CD14-positive monocyte (primary cell): ENCODE measurements at regions not wholly inside any gene's neighbourhood (a gene's known extent, or its start where the extent isn't known, plus 50 kb on each side); places are given as distances from the start of the nearest gene placed in this dataset.

Experiments
- DNase-seq, 3 donors: peaks; one replicate each; pipeline ENCODE4 v3.0.0-alpha.2; 2011 to 2022
- H2AFZ ChIP-seq: 2 replicates; pipeline ENCODE4 v1.6.0; 2012; ENCODE audit warnings: mild to moderate bottlenecking, low read depth, low read length, inconsistent platforms; ENCODE audit not compliant: insufficient read depth, poor library complexity, severe bottlenecking
- H3K27ac ChIP-seq, 2 donors: 1 replicate in 1 of 2; 2 replicates in 1 of 2; pipeline ENCODE4 v1.5.1; 2012 to 2013; ENCODE audit warnings: low read length in 2 of 2, control low read depth in 1 of 2, inconsistent platforms in 1 of 2, low read depth in 1 of 2, mild to moderate bottlenecking in 1 of 2
- H3K27me3 ChIP-seq, 2 donors: one replicate each; pipeline versions ENCODE4 v1.6.0 to v1.6.1; 2011 to 2013; ENCODE audit warnings: low read length in 2 of 2; ENCODE audit not compliant: control insufficient read depth in 2 of 2, insufficient read depth in 2 of 2
- H3K36me3 ChIP-seq, 2 donors: replicated peaks in 1 of 2; 1 replicate in 1 of 2; 2 replicates in 1 of 2; pipeline versions ENCODE4 v1.5.1 to v1.6.1; 2012 to 2013; ENCODE audit warnings: low read length in 2 of 2, control low read depth in 1 of 2, inconsistent platforms in 1 of 2, mild to moderate bottlenecking in 1 of 2; ENCODE audit not compliant: insufficient read depth in 2 of 2, control insufficient read depth in 1 of 2
- H3K4me1 ChIP-seq, 2 donors: 1 replicate in 1 of 2; 2 replicates in 1 of 2; pipeline versions ENCODE4 v1.5.1 to v1.6.1; 2012 to 2013; ENCODE audit warnings: low read length in 2 of 2, control low read depth in 1 of 2, inconsistent platforms in 1 of 2, mild to moderate bottlenecking in 1 of 2, moderate library complexity in 1 of 2; ENCODE audit not compliant: insufficient read depth in 2 of 2, control insufficient read depth in 1 of 2
- H3K4me2 ChIP-seq: replicated peaks from 2 replicates; pipeline ENCODE3; 2012; ENCODE audit warnings: low read length, moderate library complexity, mild to moderate bottlenecking; ENCODE audit not compliant: poor library complexity, severe bottlenecking; ENCODE audit errors: extremely low read depth
- H3K4me3 ChIP-seq, 3 experiments: fragments of 200-600 bp in 1 of 3; sonication (generic) in 1 of 3; replicated peaks in 1 of 3; 1 replicate in 2 of 3; 2 replicates in 1 of 3; pipeline ENCODE4 v1.5.1; 2011 to 2013; ENCODE audit warnings: low read length in 3 of 3, mild to moderate bottlenecking in 3 of 3, control low read depth in 2 of 3, low read depth in 2 of 3, inconsistent platforms in 1 of 3, moderate library complexity in 1 of 3
- H3K79me2 ChIP-seq: 2 replicates; pipeline ENCODE4 v1.6.0; 2012; ENCODE audit warnings: mild to moderate bottlenecking, control low read depth, inconsistent platforms, low read length, moderate library complexity; ENCODE audit not compliant: insufficient read depth
- H3K9ac ChIP-seq: 2 replicates; pipeline ENCODE4 v1.6.0; 2017; ENCODE audit warnings: low read length, mild to moderate bottlenecking; ENCODE audit not compliant: insufficient read depth, poor library complexity, severe bottlenecking
- H3K9me3 ChIP-seq, 2 donors: replicated peaks in 1 of 2; 1 replicate in 1 of 2; 2 replicates in 1 of 2; pipeline versions ENCODE4 v1.5.1 to v1.6.1; 2012 to 2013; ENCODE audit warnings: low read length in 2 of 2, control low read depth in 1 of 2; ENCODE audit not compliant: control insufficient read depth in 1 of 2, insufficient read depth in 1 of 2
- H4K20me1 ChIP-seq: 2 replicates; pipeline ENCODE4 v1.6.0; 2012; ENCODE audit warnings: mild to moderate bottlenecking, low read length, control low read depth, moderate library complexity; ENCODE audit not compliant: insufficient read depth
- H3K27ac Mint-ChIP-seq, 7 donors: one replicate each; pipeline ENCODE4 v1.8.0; 2020; ENCODE audit warnings: mild to moderate bottlenecking in 7 of 7, mixed read lengths in 7 of 7, moderate library complexity in 6 of 7, inconsistent platforms in 2 of 7
- H3K27me3 Mint-ChIP-seq, 3 donors: one replicate each; pipeline ENCODE4 v1.8.0; 2021 to 2022; ENCODE audit warnings: low read depth in 3 of 3, mild to moderate bottlenecking in 3 of 3, mixed read lengths in 3 of 3, moderate library complexity in 3 of 3, inconsistent platforms in 1 of 3
- H3K36me3 Mint-ChIP-seq, 2 donors: one replicate each; pipeline ENCODE4 v1.8.0; 2020; ENCODE audit warnings: mixed read lengths in 2 of 2, inconsistent platforms in 1 of 2, mild to moderate bottlenecking in 1 of 2
- H3K4me1 Mint-ChIP-seq: one replicate; pipeline ENCODE4 v1.8.0; 2020; ENCODE audit warnings: mild to moderate bottlenecking, mixed read lengths
- H3K4me3 Mint-ChIP-seq, 2 donors: one replicate each; pipeline ENCODE4 v1.8.0; 2020; ENCODE audit warnings: mild to moderate bottlenecking in 2 of 2, mixed read lengths in 2 of 2, moderate library complexity in 1 of 2
- H3K9me3 Mint-ChIP-seq, 7 donors: one replicate each; pipeline ENCODE4 v1.8.0; 2020 to 2022; ENCODE audit warnings: mixed read lengths in 7 of 7, mild to moderate bottlenecking in 6 of 7, moderate library complexity in 6 of 7, inconsistent platforms in 2 of 7
- CTCF ChIP-seq: fragments of 200-600 bp; IDR thresholded peaks from one replicate; pipeline ENCODE4 v1.8.0; 2022; ENCODE audit warnings: antibody characterized with exemption, mild to moderate bottlenecking
- WGBS: methylation state at CpG from one replicate; pipeline ENCODE4 v1.1.5; 2013; ENCODE audit warnings: missing lambda C conversion rate; ENCODE audit not compliant: insufficient coverage; 5-methylcytosine and 5-hydroxymethylcytosine counted together
- intact Hi-C, 2 donors: fragments of 100-400 bp; cut with micrococcal nuclease; formaldehyde crosslinking; loops; one replicate each; pipeline versions ENCODE4 v1.15.0 to v1.15.1; 2023

GRCh38 chr11:11757909-11758308 lies 83.9 kb upstream of the USP47 start:
- no peaks in the 10 kb centered on the region for H3K4me1 ChIP-seq
- intact Hi-C loops, result no loop called here
- no peak overlapping the region for H3K4me2 ChIP-seq
- TF ChIP-seq CTCF, result no peak
- H3K27me3 ChIP-seq, result no peaks in the 10 kb centered on the region
- WGBS, result 90% methylated on average over 3 of the region's 3 CpGs
- H3K79me2 ChIP-seq, result no peaks in the 10 kb centered on the region
- Mint-ChIP-seq H3K27me3 (peaks cover 5 to 7% (median 6%) of the 10 kb centered on the region in 3 donors), H3K4me1 (no peaks in the 10 kb centered on the region), H3K36me3 (no peaks in the 10 kb centered on the region), H3K27ac (no peak overlapping the region), H3K4me3 (no peak overlapping the region), H3K9me3 (peaks cover 0 to 2% (median 0%) of the 10 kb centered on the region in 7 donors)
- no peak overlapping the region for H3K4me3 ChIP-seq
- DNase-seq, result no peak
- no peak overlapping the region for H3K9ac ChIP-seq
- no peaks in the 10 kb centered on the region for H3K36me3 ChIP-seq
- no peaks in the 10 kb centered on the region for H3K9me3 ChIP-seq
- H2AFZ ChIP-seq, result no peak overlapping the region
- no peaks in the 10 kb centered on the region for H4K20me1 ChIP-seq
- H3K27ac ChIP-seq, result no peak overlapping the region

GRCh38 chr11:11756718-11757117 lies 85.1 kb upstream of the USP47 start:
- Mint-ChIP-seq H3K27ac (no peak overlapping the region), H3K27me3 (peaks cover 4 to 6% (median 5%) of the 10 kb centered on the region in 3 donors), H3K9me3 (peaks cover 0 to 2% (median 0%) of the 10 kb centered on the region in 7 donors), H3K36me3 (no peaks in the 10 kb centered on the region), H3K4me1 (no peaks in the 10 kb centered on the region), H3K4me3 (no peak overlapping the region)
- no peaks in the 10 kb centered on the region for H4K20me1 ChIP-seq
- no peak overlapping the region for H3K27ac ChIP-seq
- no peaks in the 10 kb centered on the region for H3K9me3 ChIP-seq
- H3K4me1 ChIP-seq, result no peaks in the 10 kb centered on the region
- no peak overlapping the region for H2AFZ ChIP-seq
- WGBS, result 100% methylated on average over 1 of the region's 3 CpGs
- H3K9ac ChIP-seq, result no peak overlapping the region
- H3K4me3 ChIP-seq, result no peak overlapping the region
- no peak for DNase-seq
- no peaks in the 10 kb centered on the region for H3K27me3 ChIP-seq
- H3K79me2 ChIP-seq, result no peaks in the 10 kb centered on the region
- no peaks in the 10 kb centered on the region for H3K36me3 ChIP-seq
- H3K4me2 ChIP-seq, result no peak overlapping the region
- intact Hi-C loops, result no loop called here
- no peak for TF ChIP-seq CTCF
